DMS153 treated with DMSO at 0.1 percent for 48 hours (cell line): ENCODE measurements at regions not wholly inside any gene's neighbourhood (a gene's known extent, or its start where the extent isn't known, plus 50 kb on each side); places are given as distances from the start of the nearest gene placed in this dataset.
"Not testable (repeated sequence)": the region's sequence is repeated elsewhere in the genome, so short reads cannot be mapped to it uniquely, and the experiment has no call there.

Experiments used
- DNase-seq: peaks from one replicate; lab custom pipeline; 2025; ENCODE audit not compliant: unreplicated experiment; lab: John Stamatoyannopoulos, UW

DNA sequence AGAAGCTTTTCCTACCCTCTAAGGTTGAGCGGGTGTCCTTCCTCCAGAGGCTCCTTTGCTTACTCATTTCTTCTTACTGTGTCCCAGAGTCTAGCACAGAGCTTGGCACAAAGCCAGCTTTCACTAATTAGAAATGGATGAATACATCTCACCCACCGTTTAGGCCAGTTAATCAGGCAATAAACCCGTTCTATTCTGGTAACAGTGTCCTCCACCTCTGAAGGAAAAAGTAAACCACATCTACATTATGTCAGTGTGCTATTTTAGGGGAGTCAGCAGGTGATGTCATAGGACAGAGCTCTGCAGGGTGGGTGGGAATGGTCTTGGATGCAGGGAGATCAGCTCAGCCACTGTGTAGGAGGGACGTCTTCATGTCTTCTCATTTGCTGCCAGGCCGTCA is 109.2 kb downstream of the OSTF1 start:
- DNase-seq = no peak

DNA sequence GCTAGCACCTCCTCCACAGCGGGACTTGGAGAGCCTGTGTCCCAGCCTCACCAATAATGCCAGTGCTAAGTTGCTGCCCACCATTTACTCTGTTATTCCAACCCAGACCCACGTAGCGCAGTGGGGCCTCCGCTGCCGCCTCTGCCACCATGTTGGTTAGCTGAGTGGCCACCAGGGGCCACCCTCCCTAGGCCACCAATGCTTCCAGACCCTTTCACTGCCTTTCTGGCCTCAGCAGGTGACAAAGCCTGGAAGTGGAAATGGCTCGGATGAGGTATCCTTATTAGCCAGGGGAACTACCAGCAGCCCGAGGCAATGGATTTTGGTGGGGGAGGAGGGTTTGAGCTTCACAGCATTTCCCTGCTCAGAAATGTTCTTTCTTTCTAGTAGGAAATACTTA is 110.1 kb downstream of the OSTF1 start:
- DNase-seq = no peak

DNA sequence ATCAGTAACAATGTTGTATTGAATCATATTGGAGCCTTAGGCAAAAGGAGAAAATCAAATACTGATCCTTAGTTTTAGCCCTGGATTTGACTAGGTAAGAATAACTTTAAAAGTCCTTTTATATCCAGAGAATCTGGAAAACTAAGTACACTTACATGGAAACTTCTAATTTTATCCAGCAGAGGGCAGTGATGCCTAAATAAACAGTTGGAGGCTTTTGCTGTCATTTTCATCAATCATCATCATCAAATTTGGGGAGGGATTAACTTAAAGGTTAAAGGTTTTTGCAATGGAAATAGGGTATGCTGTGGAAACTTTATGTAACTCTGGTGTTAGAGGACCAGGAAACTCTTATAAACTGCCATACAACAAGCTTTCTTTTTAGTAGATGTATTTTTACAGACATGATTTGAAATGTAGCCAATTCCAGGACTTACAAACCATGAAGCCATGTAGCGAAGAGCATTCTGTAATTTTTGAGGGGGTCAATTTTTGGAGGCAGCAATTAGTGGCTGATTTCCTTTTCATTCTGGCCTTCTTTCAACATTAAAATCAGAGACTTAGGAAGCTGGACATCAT is 112.7 kb downstream of the OSTF1 start:
- DNase-seq = peak; percentile 26

- DNase-seq = no peak
Measured at GRCh38 chr9:75201480-75202209, 113.3 kb downstream of the OSTF1 start.

DNA sequence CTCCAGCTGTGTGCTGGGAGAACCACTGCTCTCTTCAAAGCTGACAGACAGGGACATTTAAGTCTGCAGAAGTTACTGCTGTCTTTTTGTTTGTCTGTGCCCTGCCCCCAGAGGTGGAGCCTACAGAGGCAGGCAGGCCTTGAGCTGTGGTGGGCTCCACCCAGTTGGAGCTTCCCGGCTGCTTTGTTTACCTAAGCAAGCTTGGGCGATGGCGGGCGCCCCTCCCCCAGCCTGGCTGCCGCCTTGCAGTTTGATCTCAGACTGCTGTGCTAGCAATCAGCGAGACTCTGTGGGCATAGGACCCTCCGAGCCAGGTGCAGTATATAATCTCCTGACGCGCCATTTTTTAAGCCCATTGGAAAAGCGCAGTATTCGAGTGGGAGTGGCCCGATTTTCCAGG is 119.7 kb downstream of the OSTF1 start:
- not testable (repeated sequence) for DNase-seq

DNA sequence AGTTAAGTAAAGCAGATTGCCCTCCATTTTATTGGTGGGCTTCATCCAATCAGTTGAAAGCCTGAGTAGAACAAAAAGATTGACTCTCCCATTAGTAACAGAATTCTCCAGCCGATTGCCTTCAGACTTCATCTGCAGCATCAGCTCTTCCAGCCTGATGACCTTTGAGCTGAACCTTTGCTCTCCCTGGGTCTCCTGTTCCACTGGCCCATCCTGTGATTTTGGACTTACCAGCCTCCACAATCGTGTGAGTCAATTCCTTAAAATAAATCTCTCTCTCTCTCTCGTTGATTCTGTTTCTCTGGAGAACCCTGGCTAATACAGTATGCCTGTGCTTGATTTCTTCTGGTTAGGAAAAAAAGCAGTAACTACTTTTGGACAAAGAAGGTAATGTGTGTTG is 121.9 kb downstream of the OSTF1 start:
- DNase-seq = no peak

DNA sequence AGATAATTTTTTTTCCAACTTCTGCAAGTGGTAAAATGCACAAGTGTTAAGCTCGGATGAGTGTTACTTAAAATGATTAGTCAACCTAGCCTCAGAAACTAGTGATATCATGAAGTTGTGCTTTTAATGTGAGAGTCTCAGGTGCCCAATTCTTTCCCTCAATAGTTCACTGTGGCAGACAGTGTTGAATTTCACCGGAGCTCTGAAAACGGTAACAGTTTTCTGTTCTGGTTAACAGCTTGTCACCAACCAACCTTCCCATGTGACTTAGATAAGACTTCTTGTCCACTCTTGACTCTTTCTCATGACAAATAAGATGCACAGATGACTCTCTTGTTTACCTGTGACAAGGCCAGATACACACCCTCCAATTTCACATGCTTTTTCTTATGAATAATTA is 125.5 kb downstream of the OSTF1 start:
- no peak for DNase-seq

DNA sequence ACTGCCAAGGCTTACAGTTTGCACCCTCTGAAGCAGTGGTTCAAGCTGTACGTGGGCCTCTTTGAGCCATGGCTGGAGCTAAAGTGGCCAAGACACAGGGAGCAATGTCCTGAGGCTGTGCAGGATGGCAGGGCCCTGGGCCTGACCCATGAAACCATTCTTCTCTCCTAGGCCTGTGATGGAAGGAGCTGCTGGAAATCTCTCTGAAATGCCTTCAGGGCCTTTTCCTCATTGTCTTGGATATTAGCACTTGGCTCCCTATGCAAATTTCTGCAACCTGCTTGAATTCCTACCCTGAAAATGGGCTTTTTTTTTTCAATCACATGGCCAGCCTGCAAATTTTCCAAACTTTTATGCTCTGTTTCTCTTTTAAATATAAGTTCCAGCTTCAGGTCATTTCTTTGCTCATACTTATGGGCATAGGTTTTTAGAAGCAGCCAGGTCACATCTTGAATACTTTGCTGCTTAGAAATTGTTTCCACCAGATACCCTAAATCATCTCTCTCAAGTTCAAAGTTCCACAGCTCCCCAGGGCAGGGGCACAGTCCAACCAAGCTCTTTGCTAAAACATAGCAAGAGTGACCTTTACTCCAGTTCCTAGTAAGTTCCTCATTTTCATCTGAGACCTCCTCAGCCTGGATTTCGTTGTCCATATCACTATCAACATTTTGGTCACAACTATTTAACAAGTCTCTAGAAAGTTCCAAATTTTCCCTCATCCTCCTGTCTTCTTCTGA is 138.3 kb downstream of the OSTF1 start:
- DNase-seq = no peak

DNA sequence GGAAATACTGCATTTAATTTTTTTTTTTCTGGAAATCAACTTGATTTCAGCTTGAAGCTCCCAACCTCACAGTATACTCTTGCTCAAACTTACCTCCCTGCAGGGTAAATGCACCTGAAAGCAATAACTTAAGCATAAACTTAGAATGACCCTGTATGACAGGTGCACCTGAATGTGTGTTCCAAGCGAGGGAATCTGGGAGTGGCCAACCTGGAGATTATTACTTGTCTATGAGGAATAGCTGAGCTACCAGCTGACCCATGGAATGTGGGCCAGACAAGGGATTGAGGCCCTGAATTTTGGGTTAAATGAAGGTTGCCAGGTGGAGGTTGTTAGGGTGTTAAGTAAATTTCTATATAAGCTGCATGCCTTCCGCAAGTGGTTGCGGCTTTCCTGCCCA is 140.6 kb downstream of the OSTF1 start:
- no peak for DNase-seq

DNA sequence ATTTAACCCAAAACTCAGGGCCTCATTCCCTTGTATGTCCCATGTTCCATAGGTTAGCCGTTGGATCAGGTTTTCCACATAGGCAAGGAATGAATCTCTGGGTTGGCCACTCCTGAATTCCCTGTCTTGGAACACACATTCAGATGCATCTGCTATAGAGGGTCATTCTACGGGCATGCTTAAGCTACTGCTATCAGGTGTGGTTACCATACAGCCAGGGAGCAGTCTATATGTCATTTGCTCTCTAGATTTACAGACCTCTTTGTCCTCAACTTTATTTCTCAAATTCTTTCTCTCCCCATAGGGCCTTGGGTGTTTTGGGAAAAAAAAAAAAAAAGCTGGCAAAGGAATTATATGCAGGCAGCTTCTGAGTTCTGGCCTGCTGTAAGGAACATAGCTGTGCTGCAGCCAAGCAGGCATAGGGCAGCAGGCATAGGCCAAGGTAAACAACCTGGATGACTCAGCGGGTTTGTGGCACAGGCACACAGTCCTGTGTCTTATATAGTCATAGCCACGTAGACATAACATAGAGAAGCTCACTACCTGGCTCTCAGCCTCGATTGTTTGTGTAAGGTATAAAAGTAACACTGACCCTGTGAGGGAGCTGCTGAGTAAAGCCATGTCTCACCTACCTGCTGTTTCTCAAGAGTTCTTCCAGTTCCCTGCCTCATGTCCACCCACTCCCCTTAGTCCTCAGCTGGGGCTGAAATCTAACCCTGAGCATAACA is 141.5 kb downstream of the OSTF1 start:
- DNase-seq = no peak

DNA sequence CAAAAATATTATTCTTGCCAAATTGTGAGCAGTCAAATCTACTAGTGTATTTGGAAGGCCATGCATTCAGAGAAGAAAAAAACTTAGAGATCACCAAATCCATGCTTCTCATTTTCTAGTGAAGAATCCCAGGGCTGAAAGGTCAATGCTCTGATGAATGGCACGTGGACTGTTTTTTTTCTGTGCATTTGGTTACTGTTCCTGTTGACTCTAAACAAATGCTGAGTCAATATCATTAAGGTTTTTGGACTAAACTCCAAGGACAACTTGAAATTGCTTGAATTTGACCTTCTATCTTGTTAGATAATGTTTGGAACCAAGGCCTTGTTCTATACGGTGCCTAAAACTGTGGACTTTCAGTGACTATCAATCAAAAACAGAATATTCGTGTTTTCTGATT is 142.2 kb downstream of the OSTF1 start:
- DNase-seq = no peak

DNA sequence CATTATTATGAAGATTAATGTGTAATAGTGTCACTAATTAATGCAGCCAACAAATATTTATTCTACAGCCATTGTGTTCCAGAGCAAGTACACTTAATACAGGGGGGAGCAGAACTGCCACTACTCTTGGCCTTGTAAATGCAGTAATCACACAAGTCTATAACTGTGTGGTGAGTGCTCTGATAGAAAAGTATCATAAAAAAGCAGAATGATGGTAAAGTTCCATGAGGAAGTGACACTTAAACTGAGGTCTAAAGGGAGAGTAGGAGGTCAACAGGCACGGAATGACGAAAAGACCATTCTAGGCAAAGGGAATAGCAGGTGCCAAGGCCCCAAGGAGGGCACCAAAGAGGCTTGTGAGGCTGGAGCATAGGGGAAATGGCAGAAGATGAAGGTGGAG is 142.9 kb downstream of the OSTF1 start:
- no peak for DNase-seq

GRCh38 chr9:75233011-75233410 is 144.7 kb downstream of the OSTF1 start:
- DNase-seq = no peak

- DNase-seq = no peak
Measured at GRCh38 chr9:75235632-75236031, 147.3 kb downstream of the OSTF1 start.

GRCh38 chr9:75238311-75238976 is 150.1 kb downstream of the OSTF1 start:
- peak; percentile 3 for DNase-seq

- no peak for DNase-seq
Measured at GRCh38 chr9:75239176-75239575, 150.9 kb downstream of the OSTF1 start.

DNA sequence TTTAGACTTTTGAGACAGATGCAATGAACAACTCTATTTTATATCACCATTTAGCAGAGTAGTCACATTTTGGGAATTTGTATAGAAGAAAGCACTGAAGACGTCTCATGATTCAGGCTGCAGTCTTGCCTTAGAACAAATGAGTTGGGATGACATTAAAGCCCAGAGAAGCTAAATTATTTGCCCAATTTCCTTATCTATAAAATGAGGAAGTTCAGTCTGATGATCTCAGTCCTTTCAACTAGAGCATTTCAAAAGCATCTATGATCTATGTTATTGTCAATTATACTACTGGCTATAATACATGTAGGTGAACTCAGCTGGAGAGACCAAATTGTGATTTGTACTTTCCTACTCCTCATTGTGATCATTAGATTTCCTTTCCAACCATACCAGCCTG is 154.1 kb downstream of the OSTF1 start:
- DNase-seq = no peak

- DNase-seq = no peak
Measured at GRCh38 chr9:75246949-75247348, 158.6 kb downstream of the OSTF1 start.

DNA sequence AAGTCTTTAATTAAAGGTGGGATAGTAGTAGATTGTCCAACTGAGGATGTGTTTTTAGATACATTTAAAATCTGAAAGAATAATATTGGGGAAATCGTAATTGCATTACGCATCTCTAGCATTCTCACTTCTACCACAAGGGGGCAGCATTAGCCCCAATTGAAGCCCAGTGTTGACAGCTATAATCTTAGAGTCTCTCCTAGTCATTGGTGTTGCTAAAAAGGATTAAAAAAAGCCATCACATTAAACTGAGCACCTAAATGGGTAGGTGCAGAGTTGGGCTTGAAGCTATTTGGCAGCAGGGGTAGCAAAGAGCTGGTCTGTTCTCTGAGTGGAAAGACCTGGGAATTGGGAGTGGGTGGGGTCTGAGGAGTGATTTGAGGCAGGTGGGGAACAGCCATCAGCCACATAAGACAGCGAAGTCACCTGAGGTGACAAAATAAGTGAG is 177.2 kb downstream of the OSTF1 start:
- peak; percentile 1 for DNase-seq

DNA sequence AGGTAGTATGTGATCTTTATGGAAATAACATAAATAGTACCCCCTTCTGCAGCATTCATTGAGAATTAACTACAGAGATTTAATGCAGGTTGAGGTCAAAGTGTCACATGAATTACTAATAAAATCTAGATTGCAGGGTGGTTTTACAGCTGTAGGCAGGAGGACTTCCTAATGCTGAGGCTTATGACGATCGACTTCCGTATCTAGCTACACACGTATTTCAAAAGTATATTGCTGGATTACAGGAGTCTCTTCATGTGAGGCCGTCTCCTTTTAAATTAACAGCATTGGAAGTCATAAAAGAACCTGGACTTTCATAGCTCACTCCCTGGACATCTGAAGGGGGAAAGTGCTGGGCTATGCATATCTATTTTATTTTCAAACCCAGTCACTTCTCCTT is 180.9 kb downstream of the OSTF1 start:
- no peak for DNase-seq

DNA sequence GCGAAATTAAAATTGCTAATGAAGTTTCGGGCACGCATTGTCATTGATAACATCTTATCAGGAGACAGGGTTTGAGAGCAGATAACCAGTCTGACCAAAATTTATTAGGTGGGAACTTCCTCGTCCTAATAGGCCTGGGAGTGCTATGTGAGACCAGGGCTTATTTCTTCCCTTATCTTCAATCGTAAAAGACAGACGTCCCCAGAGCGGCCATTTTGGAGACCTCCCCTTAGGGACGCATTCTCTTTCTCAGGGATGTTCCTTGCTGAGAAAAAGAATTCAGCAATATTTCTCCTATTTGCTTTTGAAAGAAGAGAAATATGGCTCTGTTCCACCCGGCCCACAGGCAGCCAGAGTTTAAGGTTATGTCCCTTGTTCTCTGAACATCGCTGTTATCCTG is 184.7 kb downstream of the OSTF1 start:
- DNase-seq = not testable (repeated sequence)
